ENCODE measurements at regions not wholly inside any gene's neighbourhood (a gene's known extent, or its start where the extent isn't known, plus 50 kb on each side); places are given as distances from the start of the nearest gene placed in this dataset.

GRCh38 chr5:146944019-146944418, 65.5 kb upstream of the PPP2R2B start:
- Histone ChIP-seq H3K9me3 (no peaks in the 10 kb centered on the region), H3K4me3 (ENCODE audit: low read depth in 2 of 2, low read length in 1 of 2) (no peak overlapping the region), H3K36me3 (replicated peaks in 1 of 2; ENCODE audit: control insufficient read depth in 1 of 2, insufficient read depth in 2 of 2, low read length in 1 of 2) (no peaks in the 10 kb centered on the region), H3F3A (replicated peaks; ENCODE audit: insufficient read depth) (no peaks in the 10 kb centered on the region), H3K9ac (no peak overlapping the region), H3K4me1 (ENCODE audit: control insufficient read depth in 1 of 2, insufficient read depth in 2 of 2, low read depth in 1 of 2, low read length in 1 of 2) (peaks cover 0 to 6% of the 10 kb centered on the region in 2 experiments; a peak in 2 of 4 replicates), H3K9me2 (no peaks in the 10 kb centered on the region), H4K20me1 (ENCODE audit: insufficient read depth) (no peaks in the 10 kb centered on the region), H3K4me2 (no peak overlapping the region), H3K27me3 (ENCODE audit: insufficient read depth) (no peaks in the 10 kb centered on the region), H3K27ac (ENCODE audit: low read depth in 2 of 2, low read length in 1 of 2) (no peak overlapping the region), H2AFZ (ENCODE audit: low read depth) (no peak overlapping the region), H3K79me2 (ENCODE audit: insufficient read depth) (no peaks in the 10 kb centered on the region)
- ChIA-PET POLR2A (no interaction called here), CTCF (interaction anchor here (0.9 to 1.6 kb wide), 2 partner anchors 245 to 377 kb away, joined by 3 to 5 read pairs; no protein-coding TSS in a partner anchor)
- 96% methylated on average over 3 of the region's 3 CpGs for WGBS (ENCODE audit: low lambda C conversion rate)
- no peak for DNase-seq
- TF ChIP-seq NFIC (IDR thresholded peaks at IDR 0.05; ENCODE audit: borderline replicate concordance) (no peak), CHD2 (IDR thresholded peaks at IDR 0.05; ENCODE audit: low read length, partially characterized antibody) (no peak), RFX5 (IDR thresholded peaks at IDR 0.05; ENCODE audit: low read length) (no peak), FOSL2 (IDR thresholded peaks at IDR 0.05; ENCODE audit: borderline replicate concordance, low read depth) (no peak), GATA2 (CRISPR knock-in tag; IDR thresholded peaks at IDR 0.05) (no peak), MXI1 (IDR thresholded peaks at IDR 0.05; ENCODE audit: low read depth, low read length) (no peak), REST (IDR thresholded peaks at IDR 0.05; ENCODE audit: low read depth, low read length) (no peak), GABPA (IDR thresholded peaks at IDR 0.05; ENCODE audit: low read depth) (no peak), NRF1 (IDR thresholded peaks at IDR 0.05; ENCODE audit: low read depth, low read length) (no peak), FOXJ3 (CRISPR knock-in tag; IDR thresholded peaks at IDR 0.05) (no peak)
- TF ChIP-seq, protein P1, sequence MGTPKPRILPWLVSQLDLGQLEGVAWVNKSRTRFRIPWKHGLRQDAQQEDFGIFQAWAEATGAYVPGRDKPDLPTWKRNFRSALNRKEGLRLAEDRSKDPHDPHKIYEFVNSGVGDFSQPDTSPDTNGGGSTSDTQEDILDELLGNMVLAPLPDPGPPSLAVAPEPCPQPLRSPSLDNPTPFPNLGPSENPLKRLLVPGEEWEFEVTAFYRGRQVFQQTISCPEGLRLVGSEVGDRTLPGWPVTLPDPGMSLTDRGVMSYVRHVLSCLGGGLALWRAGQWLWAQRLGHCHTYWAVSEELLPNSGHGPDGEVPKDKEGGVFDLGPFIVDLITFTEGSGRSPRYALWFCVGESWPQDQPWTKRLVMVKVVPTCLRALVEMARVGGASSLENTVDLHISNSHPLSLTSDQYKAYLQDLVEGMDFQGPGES (IDR thresholded peaks at IDR 0.05; ENCODE audit: low read depth, low read length), result no peak
- TF ChIP-seq, protein P2, sequence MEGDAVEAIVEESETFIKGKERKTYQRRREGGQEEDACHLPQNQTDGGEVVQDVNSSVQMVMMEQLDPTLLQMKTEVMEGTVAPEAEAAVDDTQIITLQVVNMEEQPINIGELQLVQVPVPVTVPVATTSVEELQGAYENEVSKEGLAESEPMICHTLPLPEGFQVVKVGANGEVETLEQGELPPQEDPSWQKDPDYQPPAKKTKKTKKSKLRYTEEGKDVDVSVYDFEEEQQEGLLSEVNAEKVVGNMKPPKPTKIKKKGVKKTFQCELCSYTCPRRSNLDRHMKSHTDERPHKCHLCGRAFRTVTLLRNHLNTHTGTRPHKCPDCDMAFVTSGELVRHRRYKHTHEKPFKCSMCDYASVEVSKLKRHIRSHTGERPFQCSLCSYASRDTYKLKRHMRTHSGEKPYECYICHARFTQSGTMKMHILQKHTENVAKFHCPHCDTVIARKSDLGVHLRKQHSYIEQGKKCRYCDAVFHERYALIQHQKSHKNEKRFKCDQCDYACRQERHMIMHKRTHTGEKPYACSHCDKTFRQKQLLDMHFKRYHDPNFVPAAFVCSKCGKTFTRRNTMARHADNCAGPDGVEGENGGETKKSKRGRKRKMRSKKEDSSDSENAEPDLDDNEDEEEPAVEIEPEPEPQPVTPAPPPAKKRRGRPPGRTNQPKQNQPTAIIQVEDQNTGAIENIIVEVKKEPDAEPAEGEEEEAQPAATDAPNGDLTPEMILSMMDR (IDR thresholded peaks at IDR 0.05), result no peak
